Esophagus squamous epithelium (tissue), 5 donors: ENCODE measurements at regions not wholly inside any gene's neighbourhood (a gene's known extent, or its start where the extent isn't known, plus 50 kb on each side); places are given as distances from the start of the nearest gene placed in this dataset.

Source experiments
- DNase-seq: peaks from one replicate; lab custom pipeline; 2025; lab: John Stamatoyannopoulos, UW
- H3K27ac ChIP-seq, 4 donors: fragments of 200-600 bp; sonication (generic); one replicate each; pipeline ENCODE4 v1.5.1; 2016 to 2019; ENCODE audit warnings: mild to moderate bottlenecking in 1 of 4
- H3K27me3 ChIP-seq, 4 donors: fragments of 200-600 bp; sonication (generic); 1 replicate in 3 of 4; 2 replicates in 1 of 4; pipeline versions ENCODE4 v1.5.1 to v1.6.0; 2017 to 2021; ENCODE audit warnings: antibody characterized with exemption in 1 of 4
- H3K36me3 ChIP-seq, 3 donors: fragments of 200-600 bp; sonication (generic); one replicate each; pipeline ENCODE4 v1.5.1; 2016 to 2019
- H3K4me1 ChIP-seq, 3 donors: fragments of 200-600 bp; sonication (generic); one replicate each; pipeline ENCODE4 v1.5.1; 2017 to 2019
- H3K4me3 ChIP-seq, 4 donors: fragments of 200-600 bp; sonication (generic); 1 replicate in 3 of 4; 2 replicates in 1 of 4; pipeline ENCODE4 v1.5.1; 2016 to 2019; ENCODE audit warnings: mild to moderate bottlenecking in 2 of 4, moderate library complexity in 1 of 4
- H3K9me3 ChIP-seq, 3 donors: fragments of 200-600 bp; sonication (generic); one replicate each; pipeline ENCODE4 v1.5.1; 2016 to 2019
- CTCF ChIP-seq, 6 experiments: fragments of 450-650 bp in 4 of 6; fragments of 200-600 bp in 2 of 6; sonication (generic) in 2 of 6; IDR thresholded peaks; one replicate each; pipeline ENCODE4 v1.5.1; 2016 to 2019; ENCODE audit warnings: antibody characterized with exemption in 6 of 6, mild to moderate bottlenecking in 4 of 6, moderate library complexity in 4 of 6
- POLR2A ChIP-seq, 4 donors: fragments of 450-650 bp; IDR thresholded peaks; one replicate each; pipeline ENCODE4 v1.6.1; 2017; ENCODE audit warnings: antibody characterized with exemption in 4 of 4, mild to moderate bottlenecking in 4 of 4, moderate library complexity in 3 of 4
- WGBS, 2 donors: methylation state at CpG; one replicate each; pipeline ENCODE4 v1.1.5; 2018; 5-methylcytosine and 5-hydroxymethylcytosine counted together
- intact Hi-C: fragments of 100-400 bp; cut with DNase I; formaldehyde crosslinking; loops from one replicate; pipeline ENCODE4 v1.15.0; 2022
- donor health status: DM: yes; HTN: yes; CAD: no.

GRCh38 chr2:190829642-190830041 is 51.0 kb upstream of the GLS start:
- no peak for DNase-seq
- TF ChIP-seq POLR2A (IDR thresholded peaks at IDR 0.05) = no peak
- no peak for TF ChIP-seq CTCF (IDR thresholded peaks at IDR 0.05)
- H3K9me3 ChIP-seq = no peaks in the 10 kb centered on the region
- no peaks in the 10 kb centered on the region for H3K27me3 ChIP-seq
- no peaks in the 10 kb centered on the region for H3K36me3 ChIP-seq
- no peak overlapping the region for H3K4me3 ChIP-seq
- 80 to 90% methylated on average over 1 of the region's 1 CpG for WGBS, 2 donors
- intact Hi-C loops = no loop called here
- no peak overlapping the region for H3K27ac ChIP-seq
- no peaks in the 10 kb centered on the region for H3K4me1 ChIP-seq
